Endothelial cell of umbilical vein (primary cell): ENCODE measurements at regions not wholly inside any gene's neighbourhood (a gene's known extent, or its start where the extent isn't known, plus 50 kb on each side); places are given as distances from the start of the nearest gene placed in this dataset.

Experiments
- BruUV-seq: library from RNA; stranded (reverse); fragments of 400-500 nt; replicated peaks from 2 replicates; lab custom pipeline; 2021; lab: Mats Ljungman, UMichigan
- CTCF ChIA-PET: fragments of 300-600, 350-600 bp; sonication (Branson Sonifier 250); formaldehyde crosslinking; loops from one replicate; lab custom pipeline; 2021; ENCODE audit warnings: antibody characterized with exemption, inconsistent platforms; lab: Charles Lee
- POLR2A ChIA-PET: fragments of 300-600, 350-600 bp; sonication (Branson Sonifier 250); formaldehyde crosslinking; loops from one replicate; lab custom pipeline; 2021; ENCODE audit warnings: antibody characterized with exemption, inconsistent platforms; lab: Charles Lee
- DNase-seq: peaks from one replicate; pipeline ENCODE4 v3.0.0-alpha.2; 2011; ENCODE audit warnings: low read depth, low spot score
- FAIRE-seq: peaks from 2 replicates; lab custom pipeline; 2011; peaks lifted over from hg19 to GRCh38; lab: Jason Lieb, UNC
- H2AFZ ChIP-seq: 2 replicates; pipeline ENCODE4 v1.6.0; 2012; ENCODE audit warnings: low read depth, low read length, control low read depth, inconsistent platforms
- H3K27ac ChIP-seq: 2 replicates; pipeline ENCODE4 v1.5.1; 2011; ENCODE audit warnings: low read depth, mild to moderate bottlenecking, control low read depth, low read length, moderate library complexity; ENCODE audit not compliant: insufficient read depth
- H3K27me3 ChIP-seq, 2 experiments: 2 replicates each; pipeline versions ENCODE4 v1.6.0 to v1.6.1; 2011; ENCODE audit warnings: low read length in 2 of 2, mixed read lengths in 1 of 2; ENCODE audit not compliant: control insufficient read depth in 2 of 2, insufficient read depth in 2 of 2
- H3K36me3 ChIP-seq, 2 experiments: 2 replicates in 1 of 2; 3 replicates in 1 of 2; pipeline ENCODE4 v1.5.1; 2011; ENCODE audit warnings: low read length in 2 of 2, mild to moderate bottlenecking in 1 of 2, moderate library complexity in 1 of 2; ENCODE audit not compliant: control insufficient read depth in 2 of 2, insufficient read depth in 2 of 2; ENCODE audit errors: extremely low read depth in 1 of 2
- H3K4me1 ChIP-seq: 3 replicates; pipeline ENCODE4 v1.5.1; 2011; ENCODE audit warnings: mild to moderate bottlenecking, low read length; ENCODE audit not compliant: control insufficient read depth, insufficient read depth; ENCODE audit errors: extremely low read depth
- H3K4me2 ChIP-seq: 2 replicates; pipeline ENCODE4 v1.6.1; 2011; ENCODE audit warnings: low read length, control low read depth, mixed read lengths; ENCODE audit not compliant: insufficient read depth
- H3K4me3 ChIP-seq, 3 experiments: fragments of 200-600 bp in 1 of 3; sonication (generic), shearing (Covaris generic) in 1 of 3; replicated peaks in 1 of 3; 2 replicates each; pipeline ENCODE4 v1.5.1; 2011 to 2016; ENCODE audit warnings: control low read depth in 3 of 3, low read length in 3 of 3, mild to moderate bottlenecking in 2 of 3, inconsistent platforms in 1 of 3, low read depth in 1 of 3, moderate library complexity in 1 of 3; ENCODE audit not compliant: insufficient read depth in 1 of 3
- H3K79me2 ChIP-seq: 2 replicates; pipeline ENCODE4 v1.6.0; 2012; ENCODE audit warnings: low read length, inconsistent platforms; ENCODE audit not compliant: control insufficient read depth, insufficient read depth
- H3K9ac ChIP-seq: replicated peaks from 2 replicates; pipeline ENCODE3; 2011; ENCODE audit warnings: low read length, control low read depth; ENCODE audit not compliant: insufficient read depth; ENCODE audit errors: extremely low read depth
- H3K9me1 ChIP-seq: replicated peaks from 3 replicates; pipeline ENCODE4 v1.6.0; 2011; ENCODE audit warnings: mild to moderate bottlenecking, low read length; ENCODE audit not compliant: control insufficient read depth, insufficient read depth; ENCODE audit errors: extremely low read depth
- H3K9me3 ChIP-seq: replicated peaks from 2 replicates; pipeline ENCODE4 v1.5.1; 2012; ENCODE audit warnings: low read length, inconsistent platforms; ENCODE audit not compliant: control insufficient read depth, insufficient read depth
- H4K20me1 ChIP-seq: replicated peaks from 2 replicates; pipeline ENCODE3; 2011; ENCODE audit warnings: mild to moderate bottlenecking, low read length; ENCODE audit not compliant: control insufficient read depth, insufficient read depth; ENCODE audit errors: extremely low read depth
- EZH2 ChIP-seq: IDR thresholded peaks from 2 replicates; pipeline ENCODE4 v1.6.1; 2012; ENCODE audit warnings: borderline replicate concordance, low read depth, mild to moderate bottlenecking, moderate library complexity, low read length, inconsistent platforms; ENCODE audit not compliant: severe bottlenecking
- FOS ChIP-seq: IDR thresholded peaks from 2 replicates; pipeline ENCODE4 v1.6.1; 2011; ENCODE audit warnings: mild to moderate bottlenecking, low read length, moderate library complexity, borderline replicate concordance; ENCODE audit not compliant: insufficient read depth
- GATA2 ChIP-seq: IDR thresholded peaks from 2 replicates; pipeline ENCODE4 v1.7.0; 2011; ENCODE audit warnings: low read depth, mild to moderate bottlenecking, moderate library complexity, mixed read lengths, low read length; ENCODE audit not compliant: insufficient read length, insufficient read depth
- JUN ChIP-seq: IDR thresholded peaks from 2 replicates; pipeline ENCODE4 v1.6.1; 2011; ENCODE audit warnings: borderline replicate concordance, low read depth; ENCODE audit not compliant: insufficient read length, insufficient read depth
- MYC ChIP-seq: IDR thresholded peaks from one replicate; pipeline ENCODE4 v1.6.1; 2011; ENCODE audit warnings: mild to moderate bottlenecking, low read depth, low read length
- POLR2A ChIP-seq: IDR thresholded peaks from 2 replicates; pipeline ENCODE4 v1.6.1; 2012; ENCODE audit warnings: low read depth, mild to moderate bottlenecking, control low read depth, low read length
- POLR2AphosphoS5 ChIP-seq: IDR thresholded peaks from 2 replicates; pipeline ENCODE4 v1.6.1; 2012; ENCODE audit warnings: low read depth, mild to moderate bottlenecking, control low read depth, low read length, moderate library complexity; ENCODE audit not compliant: insufficient read depth
- dilution Hi-C: fragments of 300-500 bp; cut with MboI; formaldehyde crosslinking; loops from one replicate; pipeline ENCODE4 v1.15.0; 2019; ENCODE audit warnings: low sequenced_read_pairs; ENCODE audit not compliant: extremely low pct_ligation_motif_present
- intact Hi-C: fragments of 100-400 bp; cut with micrococcal nuclease; formaldehyde crosslinking; loops from one replicate; pipeline ENCODE4 v1.10.0; 2022
- TF ChIP-seq, protein P1 (sequence below), 2 donors: IDR thresholded peaks; 1 replicate in 1 of 2; 2 replicates in 1 of 2; pipeline ENCODE4 v1.5.1; 2011; ENCODE audit warnings: low read length in 2 of 2, mild to moderate bottlenecking in 2 of 2, moderate library complexity in 2 of 2, control low read depth in 1 of 2, inconsistent platforms in 1 of 2, low read depth in 1 of 2; ENCODE audit not compliant: insufficient read depth in 1 of 2; ENCODE audit errors: extremely low read depth in 1 of 2
- TF ChIP-seq, protein P2 (sequence below): IDR thresholded peaks from 2 replicates; pipeline ENCODE4 v1.6.1; 2011; ENCODE audit not compliant: insufficient read depth, insufficient read length

DNA sequence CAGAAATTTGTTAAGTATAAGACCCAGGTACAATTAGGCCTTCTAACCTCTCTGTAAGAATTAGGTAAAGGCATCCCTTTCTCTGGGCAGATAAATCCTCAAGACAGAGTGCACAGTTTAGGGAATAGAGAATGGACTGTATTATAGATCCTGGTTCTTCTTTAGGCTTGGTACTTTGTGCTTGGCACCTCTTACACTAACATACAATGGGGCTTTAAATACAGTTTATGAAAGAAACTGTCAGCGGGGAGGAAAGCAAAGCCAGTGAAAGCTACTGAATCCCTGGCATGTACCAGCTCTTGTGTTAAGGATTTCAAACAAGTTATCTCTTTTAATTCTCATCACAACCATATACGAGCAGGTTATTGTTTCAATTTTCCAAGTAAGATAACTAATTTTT lies 1350.0 kb downstream of the ADGRL3 start:
- no peaks in the 10 kb centered on the region for H3K79me2 ChIP-seq
- H4K20me1 ChIP-seq: no peaks in the 10 kb centered on the region
- H3K36me3 ChIP-seq: no peaks in the 10 kb centered on the region
- no peak overlapping the region for H3K4me3 ChIP-seq
- no peak for DNase-seq
- intact Hi-C loops: no loop called here
- H3K9me3 ChIP-seq: no peaks in the 10 kb centered on the region
- no peaks in the 10 kb centered on the region for H3K4me1 ChIP-seq
- BruUV-seq: no TSS peak
- ChIA-PET POLR2A (no interaction called here), CTCF (no interaction called here)
- H2AFZ ChIP-seq: no peak overlapping the region
- H3K9ac ChIP-seq: no peak overlapping the region
- H3K9me1 ChIP-seq: no peaks in the 10 kb centered on the region
- no peak overlapping the region for H3K27ac ChIP-seq
- TF ChIP-seq JUN: no peak
- TF ChIP-seq MYC: no peak
- TF ChIP-seq POLR2A: no peak
- TF ChIP-seq GATA2: no peak
- TF ChIP-seq, protein P1, sequence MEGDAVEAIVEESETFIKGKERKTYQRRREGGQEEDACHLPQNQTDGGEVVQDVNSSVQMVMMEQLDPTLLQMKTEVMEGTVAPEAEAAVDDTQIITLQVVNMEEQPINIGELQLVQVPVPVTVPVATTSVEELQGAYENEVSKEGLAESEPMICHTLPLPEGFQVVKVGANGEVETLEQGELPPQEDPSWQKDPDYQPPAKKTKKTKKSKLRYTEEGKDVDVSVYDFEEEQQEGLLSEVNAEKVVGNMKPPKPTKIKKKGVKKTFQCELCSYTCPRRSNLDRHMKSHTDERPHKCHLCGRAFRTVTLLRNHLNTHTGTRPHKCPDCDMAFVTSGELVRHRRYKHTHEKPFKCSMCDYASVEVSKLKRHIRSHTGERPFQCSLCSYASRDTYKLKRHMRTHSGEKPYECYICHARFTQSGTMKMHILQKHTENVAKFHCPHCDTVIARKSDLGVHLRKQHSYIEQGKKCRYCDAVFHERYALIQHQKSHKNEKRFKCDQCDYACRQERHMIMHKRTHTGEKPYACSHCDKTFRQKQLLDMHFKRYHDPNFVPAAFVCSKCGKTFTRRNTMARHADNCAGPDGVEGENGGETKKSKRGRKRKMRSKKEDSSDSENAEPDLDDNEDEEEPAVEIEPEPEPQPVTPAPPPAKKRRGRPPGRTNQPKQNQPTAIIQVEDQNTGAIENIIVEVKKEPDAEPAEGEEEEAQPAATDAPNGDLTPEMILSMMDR (IDR thresholded peaks at IDR 0.05; ENCODE audit: extremely low read depth in 1 of 2, insufficient read depth in 1 of 2, low read depth in 1 of 2, low read length in 2 of 2): no peak
- no peak for TF ChIP-seq FOS
- no peak for TF ChIP-seq POLR2AphosphoS5
- H3K4me2 ChIP-seq: no peak overlapping the region
- no peak for FAIRE-seq
- no peaks in the 10 kb centered on the region for H3K27me3 ChIP-seq
- dilution Hi-C loops: no loop called here

DNA sequence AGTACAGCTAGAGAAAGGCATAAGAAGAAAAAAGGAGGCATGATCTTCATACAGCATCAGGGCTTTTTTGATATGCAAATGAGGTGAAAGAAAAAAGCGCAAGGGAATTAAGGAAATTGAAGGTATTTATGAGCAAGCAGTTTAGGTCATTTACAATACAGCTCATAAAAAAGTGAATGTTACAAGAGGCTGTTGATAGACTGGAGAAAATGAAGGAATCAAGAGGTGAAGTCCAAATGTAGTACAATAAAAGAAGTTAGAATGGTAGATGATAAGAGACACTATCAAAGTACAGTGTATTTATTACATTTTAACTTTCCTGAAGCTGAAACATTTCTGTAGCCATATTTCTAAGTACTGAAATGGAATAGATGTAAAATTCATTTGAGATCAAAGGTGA lies 1349.5 kb downstream of the ADGRL3 start:
- ChIA-PET CTCF (no interaction called here), POLR2A (no interaction called here)
- Histone ChIP-seq H3K4me3 (no peak overlapping the region), H4K20me1 (no peaks in the 10 kb centered on the region), H3K36me3 (no peaks in the 10 kb centered on the region), H3K9me3 (peaks cover under 1% of the 10 kb centered on the region), H3K4me2 (no peak overlapping the region), H3K79me2 (no peaks in the 10 kb centered on the region), H3K27ac (no peak overlapping the region), H3K9ac (no peak overlapping the region), H3K4me1 (no peaks in the 10 kb centered on the region), H2AFZ (no peak overlapping the region), H3K9me1 (no peaks in the 10 kb centered on the region), H3K27me3 (no peaks in the 10 kb centered on the region)
- dilution Hi-C loops (no loop called here), intact Hi-C loops (no loop called here)
- TF ChIP-seq, protein P2, sequence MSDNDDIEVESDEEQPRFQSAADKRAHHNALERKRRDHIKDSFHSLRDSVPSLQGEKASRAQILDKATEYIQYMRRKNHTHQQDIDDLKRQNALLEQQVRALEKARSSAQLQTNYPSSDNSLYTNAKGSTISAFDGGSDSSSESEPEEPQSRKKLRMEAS: no peak
- TF ChIP-seq EZH2 (no peak), FOS (no peak), MYC (no peak), POLR2A (no peak), POLR2AphosphoS5 (no peak), JUN (no peak), GATA2 (no peak)
- TF ChIP-seq, protein P1 (IDR thresholded peaks at IDR 0.05; ENCODE audit: extremely low read depth in 1 of 2, insufficient read depth in 1 of 2, low read depth in 1 of 2, low read length in 2 of 2): no peak
- DNase-seq (no peak), FAIRE-seq (no peak)
- BruUV-seq: no TSS peak
